ENCODE measurements at regions not wholly inside any gene's neighbourhood (a gene's known extent, or its start where the extent isn't known, plus 50 kb on each side); places are given as distances from the start of the nearest gene placed in this dataset.

- H3K4me1 ChIP-seq: no peaks in the 10 kb centered on the region
- H3K4me3 ChIP-seq (ENCODE audit: low read depth, low read length): no peak overlapping the region
- H3K27me3 ChIP-seq (replicated peaks; ENCODE audit: control insufficient read depth, insufficient read depth, low read length): no peaks in the 10 kb centered on the region
- Mint-ChIP-seq H3K36me3 (ENCODE audit: insufficient read depth, unreplicated experiment) (no peaks in the 10 kb centered on the region), H3K9me3 (ENCODE audit: unreplicated experiment) (no peaks in the 10 kb centered on the region), H3K4me1 (ENCODE audit: low read depth, unreplicated experiment) (no peaks in the 10 kb centered on the region), H3K27me3 (ENCODE audit: insufficient read depth, unreplicated experiment) (no peaks in the 10 kb centered on the region), H3K27ac (ENCODE audit: unreplicated experiment) (no peak overlapping the region), H3K4me3 (ENCODE audit: unreplicated experiment) (no peak overlapping the region)
- no peak for TF ChIP-seq CTCF (IDR thresholded peaks at IDR 0.05; ENCODE audit: insufficient read depth in 1 of 2, low read depth in 1 of 2, low read length in 1 of 2, severe bottlenecking in 1 of 2, unreplicated experiment in 1 of 2)
- CTCF ChIA-PET: no interaction called here
- BruUV-seq (replicated peaks): no TSS peak
- POLR2A ChIA-PET: no interaction called here
- H3K36me3 ChIP-seq (ENCODE audit: control insufficient read depth, insufficient read depth, low read length): no peaks in the 10 kb centered on the region
- DNase-seq: no peak
- intact Hi-C loops (cut with micrococcal nuclease; ENCODE audit: unreplicated experiment): no loop called here
- no peaks in the 10 kb centered on the region for H3K9me3 ChIP-seq
Measured at GRCh38 chr2:7895289-7895688, 786.6 kb upstream of the ID2 start.

GRCh38 chr2:7896940-7897487 lies 784.8 kb upstream of the ID2 start:
- H3K4me1 Mint-ChIP-seq (ENCODE audit: low read depth, unreplicated experiment): no peaks in the 10 kb centered on the region
- Histone ChIP-seq H3K27me3 (replicated peaks; ENCODE audit: control insufficient read depth, insufficient read depth, low read length) (no peaks in the 10 kb centered on the region), H3K4me1 (no peaks in the 10 kb centered on the region), H3K9me3 (no peaks in the 10 kb centered on the region), H3K36me3 (ENCODE audit: control insufficient read depth, insufficient read depth, low read length) (no peaks in the 10 kb centered on the region), H3K4me3 (ENCODE audit: low read depth, low read length) (no peak overlapping the region)
- intact Hi-C loops (cut with micrococcal nuclease; ENCODE audit: unreplicated experiment): no loop called here
- no peaks in the 10 kb centered on the region for H3K27me3 Mint-ChIP-seq (ENCODE audit: insufficient read depth, unreplicated experiment)
- no peaks in the 10 kb centered on the region for H3K9me3 Mint-ChIP-seq (ENCODE audit: unreplicated experiment)
- H3K4me3 Mint-ChIP-seq (ENCODE audit: unreplicated experiment): no peak overlapping the region
- POLR2A ChIA-PET: no interaction called here
- no peak for DNase-seq
- no peaks in the 10 kb centered on the region for H3K36me3 Mint-ChIP-seq (ENCODE audit: insufficient read depth, unreplicated experiment)
- CTCF ChIA-PET: no interaction called here
- no peak overlapping the region for H3K27ac Mint-ChIP-seq (ENCODE audit: unreplicated experiment)
- no peak for TF ChIP-seq CTCF (IDR thresholded peaks at IDR 0.05; ENCODE audit: insufficient read depth in 1 of 2, low read depth in 1 of 2, low read length in 1 of 2, severe bottlenecking in 1 of 2, unreplicated experiment in 1 of 2)
- no TSS peak for BruUV-seq (replicated peaks)

DNA sequence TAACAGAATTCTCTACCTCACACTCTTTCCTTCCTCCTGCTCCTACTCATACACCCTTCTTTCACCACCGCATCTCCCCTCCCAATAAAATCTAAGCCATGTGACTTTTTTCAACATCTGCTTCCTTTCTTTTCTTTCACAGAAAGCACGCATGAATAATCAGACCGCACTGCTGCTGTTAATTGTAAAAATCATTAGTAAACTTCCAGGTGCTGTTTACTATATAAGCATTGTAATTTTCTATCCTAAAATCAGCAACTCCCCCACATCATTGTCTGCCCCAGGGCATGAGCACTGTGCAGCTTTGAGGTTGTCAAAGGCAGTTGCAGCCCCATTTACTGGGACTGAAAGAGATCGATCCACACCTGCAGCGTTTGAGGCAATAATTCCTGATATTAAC lies 782.6 kb upstream of the ID2 start:
- H3K4me3 ChIP-seq (ENCODE audit: low read depth, low read length): no peak overlapping the region
- TF ChIP-seq CTCF (IDR thresholded peaks at IDR 0.05; ENCODE audit: insufficient read depth in 1 of 2, low read depth in 1 of 2, low read length in 1 of 2, severe bottlenecking in 1 of 2, unreplicated experiment in 1 of 2): no peak
- no TSS peak for BruUV-seq (replicated peaks)
- peaks cover 6% of the 10 kb centered on the region for H3K27me3 Mint-ChIP-seq (ENCODE audit: insufficient read depth, unreplicated experiment)
- H3K27me3 ChIP-seq (replicated peaks; ENCODE audit: control insufficient read depth, insufficient read depth, low read length): no peaks in the 10 kb centered on the region
- no peaks in the 10 kb centered on the region for H3K9me3 ChIP-seq
- no peak for DNase-seq
- CTCF ChIA-PET: no interaction called here
- no peaks in the 10 kb centered on the region for H3K36me3 Mint-ChIP-seq (ENCODE audit: insufficient read depth, unreplicated experiment)
- no peak overlapping the region for H3K4me3 Mint-ChIP-seq (ENCODE audit: unreplicated experiment)
- intact Hi-C loops (cut with micrococcal nuclease; ENCODE audit: unreplicated experiment): no loop called here
- no peaks in the 10 kb centered on the region for H3K4me1 Mint-ChIP-seq (ENCODE audit: low read depth, unreplicated experiment)
- H3K27ac Mint-ChIP-seq (ENCODE audit: unreplicated experiment): no peak overlapping the region
- no peaks in the 10 kb centered on the region for H3K9me3 Mint-ChIP-seq (ENCODE audit: unreplicated experiment)
- POLR2A ChIA-PET: no interaction called here
- H3K36me3 ChIP-seq (ENCODE audit: control insufficient read depth, insufficient read depth, low read length): no peaks in the 10 kb centered on the region
- H3K4me1 ChIP-seq: no peaks in the 10 kb centered on the region

Measured in Caco-2 (cell line).